ENCODE measurements at regions not wholly inside any gene's neighbourhood (a gene's known extent, or its start where the extent isn't known, plus 50 kb on each side); places are given as distances from the start of the nearest gene placed in this dataset.

- Histone ChIP-seq H4K91ac (ENCODE audit: low read length) (peak overlapping the region; percentile 72), H2BK12ac (ENCODE audit: low read length in 2 of 2) (peak overlapping the region; percentile 79 to 87), H3K79me1 (replicated peaks; ENCODE audit: low read length, poor library complexity, severe bottlenecking) (no peaks in the 10 kb centered on the region), H2AFZ (ENCODE audit: low read depth, low read length) (no peak overlapping the region), H3K4me3 (ENCODE audit: insufficient read depth in 1 of 2, low read depth in 1 of 2, low read length in 2 of 2) (no peak overlapping the region), H4K8ac (ENCODE audit: low read length) (peak overlapping the region; percentile 83), H3K18ac (ENCODE audit: low read depth in 1 of 2, low read length in 2 of 2) (peak overlapping the region; percentile 75 to 76), H3K27me3 (ENCODE audit: control insufficient read depth in 1 of 2, insufficient read depth in 1 of 2, low read length in 2 of 2) (no peaks in the 10 kb centered on the region), H3K14ac (ENCODE audit: low read length in 2 of 2) (no peak overlapping the region), H3K9ac (ENCODE audit: low read length) (no peak overlapping the region), H3K4me1 (ENCODE audit: control insufficient read depth, insufficient read depth, low read depth, low read length) (no peaks in the 10 kb centered on the region), H3K4ac (ENCODE audit: low read depth in 1 of 2, low read length in 2 of 2) (peak overlapping the region; percentile 47 to 49), H3K23ac (ENCODE audit: low read length in 2 of 2) (no peak overlapping the region), H2BK15ac (ENCODE audit: low read depth, poor library complexity, severe bottlenecking) (no peak overlapping the region), H3K9me3 (ENCODE audit: control insufficient read depth, low read length) (no peaks in the 10 kb centered on the region), H3K4me2 (ENCODE audit: low read length, poor library complexity, severe bottlenecking) (no peak overlapping the region), H2AK5ac (ENCODE audit: low read length, severe bottlenecking) (no peak overlapping the region), H2BK120ac (ENCODE audit: low read depth, low read length) (peak overlapping the region; percentile 66), H3K36me3 (ENCODE audit: control insufficient read depth in 1 of 2, insufficient read depth in 2 of 2, low read depth in 1 of 2, low read length in 2 of 2) (no peaks in the 10 kb centered on the region), H2BK5ac (ENCODE audit: low read depth, low read length, poor library complexity, severe bottlenecking) (no peak overlapping the region), H3K27ac (ENCODE audit: low read length, poor library complexity, severe bottlenecking) (no peak overlapping the region)
- peak; percentile 17 for DNase-seq
Measured at GRCh38 chr1:55819011-55819410, 603.8 kb upstream of the USP24 start.

GRCh38 chr1:55816456-55817426 lies 601.6 kb upstream of the USP24 start:
- Histone ChIP-seq H2BK5ac (ENCODE audit: low read depth, low read length, poor library complexity, severe bottlenecking) (no peak overlapping the region), H3K4me3 (ENCODE audit: insufficient read depth in 1 of 2, low read depth in 1 of 2, low read length in 2 of 2) (no peak overlapping the region), H3K4me2 (ENCODE audit: low read length, poor library complexity, severe bottlenecking) (no peak overlapping the region), H3K4me1 (ENCODE audit: control insufficient read depth, insufficient read depth, low read depth, low read length) (no peaks in the 10 kb centered on the region), H3K9ac (ENCODE audit: low read length) (no peak overlapping the region), H3K4ac (ENCODE audit: low read depth in 1 of 2, low read length in 2 of 2) (peak overlapping the region in 1 of 2 experiments; percentile 77), H3K27me3 (ENCODE audit: control insufficient read depth in 1 of 2, insufficient read depth in 1 of 2, low read length in 2 of 2) (no peaks in the 10 kb centered on the region), H4K8ac (ENCODE audit: low read length) (no peak overlapping the region), H2AK5ac (ENCODE audit: low read length, severe bottlenecking) (no peak overlapping the region), H4K91ac (ENCODE audit: low read length) (peak overlapping the region; percentile 36), H3K9me3 (ENCODE audit: control insufficient read depth, low read length) (no peaks in the 10 kb centered on the region), H2BK15ac (ENCODE audit: low read depth, poor library complexity, severe bottlenecking) (peak overlapping the region; percentile 82), H2BK120ac (ENCODE audit: low read depth, low read length) (peak overlapping the region; percentile 22), H3K23ac (ENCODE audit: low read length in 2 of 2) (peak overlapping the region in 1 of 2 experiments; percentile 23), H2AFZ (ENCODE audit: low read depth, low read length) (no peak overlapping the region), H3K79me1 (replicated peaks; ENCODE audit: low read length, poor library complexity, severe bottlenecking) (no peaks in the 10 kb centered on the region), H3K18ac (ENCODE audit: low read depth in 1 of 2, low read length in 2 of 2) (peak overlapping the region; percentile 40 to 94), H3K14ac (ENCODE audit: low read length in 2 of 2) (no peak overlapping the region), H2BK12ac (ENCODE audit: low read length in 2 of 2) (peak overlapping the region; percentile 15 to 87), H3K27ac (ENCODE audit: low read length, poor library complexity, severe bottlenecking) (no peak overlapping the region), H3K36me3 (ENCODE audit: control insufficient read depth in 1 of 2, insufficient read depth in 2 of 2, low read depth in 1 of 2, low read length in 2 of 2) (no peaks in the 10 kb centered on the region)
- WGBS, result no CpG with 5 or more reads among the region's 3 CpGs
- peak; percentile 93 for DNase-seq

- H3K9me3 ChIP-seq (ENCODE audit: control insufficient read depth, low read length), result no peaks in the 10 kb centered on the region
- peak overlapping the region in 1 of 2 experiments; percentile 79 for H2BK12ac ChIP-seq (ENCODE audit: low read length in 2 of 2)
- no peak overlapping the region for H4K8ac ChIP-seq (ENCODE audit: low read length)
- H2BK15ac ChIP-seq (ENCODE audit: low read depth, poor library complexity, severe bottlenecking), result no peak overlapping the region
- no peaks in the 10 kb centered on the region for H3K27me3 ChIP-seq (ENCODE audit: control insufficient read depth in 1 of 2, insufficient read depth in 1 of 2, low read length in 2 of 2)
- no peaks in the 10 kb centered on the region for H3K4me1 ChIP-seq (ENCODE audit: control insufficient read depth, insufficient read depth, low read depth, low read length)
- no peak overlapping the region for H3K23ac ChIP-seq (ENCODE audit: low read length in 2 of 2)
- H3K4ac ChIP-seq (ENCODE audit: low read depth in 1 of 2, low read length in 2 of 2), result peak overlapping the region in 1 of 2 experiments; percentile 60
- H2AFZ ChIP-seq (ENCODE audit: low read depth, low read length), result no peak overlapping the region
- peak overlapping the region; percentile 6 to 92 for H3K18ac ChIP-seq (ENCODE audit: low read depth in 1 of 2, low read length in 2 of 2)
- H3K14ac ChIP-seq (ENCODE audit: low read length in 2 of 2), result no peak overlapping the region
- H3K9ac ChIP-seq (ENCODE audit: low read length), result no peak overlapping the region
- WGBS, result 79% methylated on average over 4 of the region's 5 CpGs
- H2AK5ac ChIP-seq (ENCODE audit: low read length, severe bottlenecking), result no peak overlapping the region
- no peak overlapping the region for H3K27ac ChIP-seq (ENCODE audit: low read length, poor library complexity, severe bottlenecking)
- no peaks in the 10 kb centered on the region for H3K79me1 ChIP-seq (replicated peaks; ENCODE audit: low read length, poor library complexity, severe bottlenecking)
- H3K36me3 ChIP-seq (ENCODE audit: control insufficient read depth in 1 of 2, insufficient read depth in 2 of 2, low read depth in 1 of 2, low read length in 2 of 2), result no peaks in the 10 kb centered on the region
- DNase-seq, result no peak
- no peak overlapping the region for H2BK5ac ChIP-seq (ENCODE audit: low read depth, low read length, poor library complexity, severe bottlenecking)
- no peak overlapping the region for H3K4me2 ChIP-seq (ENCODE audit: low read length, poor library complexity, severe bottlenecking)
- H2BK120ac ChIP-seq (ENCODE audit: low read depth, low read length), result no peak overlapping the region
- no peak overlapping the region for H4K91ac ChIP-seq (ENCODE audit: low read length)
- H3K4me3 ChIP-seq (ENCODE audit: insufficient read depth in 1 of 2, low read depth in 1 of 2, low read length in 2 of 2), result no peak overlapping the region
Measured at GRCh38 chr1:55815745-55816455, 600.7 kb upstream of the USP24 start.

GRCh38 chr1:55814967-55815366 lies 599.8 kb upstream of the USP24 start:
- 100% methylated on average over 1 of the region's 1 CpG for WGBS
- Histone ChIP-seq H3K9me3 (ENCODE audit: control insufficient read depth, low read length) (no peaks in the 10 kb centered on the region), H3K27me3 (ENCODE audit: control insufficient read depth in 1 of 2, insufficient read depth in 1 of 2, low read length in 2 of 2) (no peaks in the 10 kb centered on the region), H3K4me3 (ENCODE audit: insufficient read depth in 1 of 2, low read depth in 1 of 2, low read length in 2 of 2) (no peak overlapping the region), H3K4me1 (ENCODE audit: control insufficient read depth, insufficient read depth, low read depth, low read length) (no peaks in the 10 kb centered on the region), H3K4me2 (ENCODE audit: low read length, poor library complexity, severe bottlenecking) (no peak overlapping the region), H2BK120ac (ENCODE audit: low read depth, low read length) (no peak overlapping the region), H3K14ac (ENCODE audit: low read length in 2 of 2) (no peak overlapping the region), H4K8ac (ENCODE audit: low read length) (no peak overlapping the region), H3K4ac (ENCODE audit: low read depth in 1 of 2, low read length in 2 of 2) (peak overlapping the region; percentile 39 to 47), H3K9ac (ENCODE audit: low read length) (no peak overlapping the region), H3K18ac (ENCODE audit: low read depth in 1 of 2, low read length in 2 of 2) (peak overlapping the region in 1 of 2 experiments; percentile 7), H2BK5ac (ENCODE audit: low read depth, low read length, poor library complexity, severe bottlenecking) (no peak overlapping the region), H3K23ac (ENCODE audit: low read length in 2 of 2) (no peak overlapping the region), H2BK15ac (ENCODE audit: low read depth, poor library complexity, severe bottlenecking) (no peak overlapping the region), H2AFZ (ENCODE audit: low read depth, low read length) (no peak overlapping the region), H3K79me1 (replicated peaks; ENCODE audit: low read length, poor library complexity, severe bottlenecking) (no peaks in the 10 kb centered on the region), H3K27ac (ENCODE audit: low read length, poor library complexity, severe bottlenecking) (no peak overlapping the region), H3K36me3 (ENCODE audit: control insufficient read depth in 1 of 2, insufficient read depth in 2 of 2, low read depth in 1 of 2, low read length in 2 of 2) (no peaks in the 10 kb centered on the region), H2AK5ac (ENCODE audit: low read length, severe bottlenecking) (no peak overlapping the region), H4K91ac (ENCODE audit: low read length) (no peak overlapping the region), H2BK12ac (ENCODE audit: low read length in 2 of 2) (peak overlapping the region; percentile 7 to 84)
- no peak for DNase-seq
